NCI-H345 treated with DMSO at 0.1 percent for 48 hours (cell line): ENCODE measurements at regions not wholly inside any gene's neighbourhood (a gene's known extent, or its start where the extent isn't known, plus 50 kb on each side); places are given as distances from the start of the nearest gene placed in this dataset.
A peak's percentile ranks its signal among the peaks of the same experiment; 100 is the strongest.

ENCODE experiments used
- DNase-seq: peaks from one replicate; lab custom pipeline; 2025; ENCODE audit not compliant: unreplicated experiment; lab: John Stamatoyannopoulos, UW

GRCh38 chr12:19709889-19710288 lies 270.6 kb downstream of the AEBP2 start:
- no peak for DNase-seq

DNA sequence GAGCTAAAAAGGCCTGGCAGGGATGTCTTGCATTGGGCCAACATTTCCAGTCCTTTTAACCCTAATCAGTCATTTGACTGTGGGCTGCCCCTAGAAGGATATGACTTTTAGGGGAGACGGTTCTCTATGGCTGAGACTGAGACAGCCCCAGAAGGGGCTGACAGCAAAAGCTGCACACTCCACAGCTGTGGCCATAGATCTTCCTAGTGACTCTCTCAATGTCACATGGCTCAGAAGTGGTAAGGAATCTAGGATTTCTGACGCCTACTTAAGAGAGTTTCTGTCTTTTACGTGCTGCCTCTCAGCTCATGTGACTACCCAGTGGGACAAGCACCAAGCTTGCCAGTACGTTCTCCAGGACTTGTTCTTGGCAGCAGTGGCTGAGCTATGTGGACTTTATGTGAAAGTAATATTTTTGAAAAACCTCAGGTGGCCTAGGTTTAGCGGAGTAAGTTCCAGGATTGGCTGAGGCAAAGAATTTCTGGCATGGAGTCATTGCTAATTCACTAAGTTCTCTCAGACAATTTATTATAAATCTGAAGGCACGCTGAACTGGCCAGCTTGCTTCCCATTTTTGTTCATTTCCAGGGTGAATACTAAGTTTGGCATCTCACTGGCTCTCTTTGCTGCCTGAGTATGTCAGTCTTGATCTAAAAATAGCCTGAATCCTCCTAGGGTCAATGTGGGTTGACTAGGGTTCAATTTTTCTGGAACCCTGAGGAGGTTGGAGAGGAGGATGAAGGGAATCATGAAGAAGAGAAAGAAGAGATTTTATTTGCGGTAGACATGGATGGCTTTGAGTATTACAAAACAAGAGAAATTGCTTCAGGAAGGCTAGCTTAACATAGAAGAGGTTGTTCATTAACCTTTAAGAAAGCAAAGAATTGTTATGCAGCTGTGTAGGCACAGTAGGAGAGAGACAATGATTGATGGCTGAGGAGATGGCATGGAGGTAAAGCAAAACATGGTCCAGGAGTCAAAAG lies 271.8 kb downstream of the AEBP2 start:
- DNase-seq, result no peak

GRCh38 chr12:19712041-19712440 lies 272.7 kb downstream of the AEBP2 start:
- DNase-seq, result no peak

DNA sequence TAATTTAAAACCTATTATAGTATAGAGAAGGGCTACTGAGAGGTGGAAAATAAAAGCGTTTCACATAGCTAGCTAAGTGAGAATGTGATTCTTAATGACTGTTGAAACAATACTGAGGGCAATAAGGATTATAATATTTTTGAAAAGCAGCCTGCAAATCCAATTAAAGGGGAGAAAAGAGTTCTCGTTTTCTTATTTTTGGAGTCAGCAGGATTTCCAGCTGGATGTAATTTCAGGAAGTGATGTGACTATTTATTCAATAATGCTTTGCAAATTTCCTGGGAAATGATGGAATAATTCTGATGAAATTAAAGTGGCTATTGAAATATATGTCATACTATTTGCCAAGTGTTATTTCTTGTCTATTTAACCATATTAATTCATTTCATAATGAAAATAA lies 279.1 kb downstream of the AEBP2 start:
- DNase-seq, result no peak

DNA sequence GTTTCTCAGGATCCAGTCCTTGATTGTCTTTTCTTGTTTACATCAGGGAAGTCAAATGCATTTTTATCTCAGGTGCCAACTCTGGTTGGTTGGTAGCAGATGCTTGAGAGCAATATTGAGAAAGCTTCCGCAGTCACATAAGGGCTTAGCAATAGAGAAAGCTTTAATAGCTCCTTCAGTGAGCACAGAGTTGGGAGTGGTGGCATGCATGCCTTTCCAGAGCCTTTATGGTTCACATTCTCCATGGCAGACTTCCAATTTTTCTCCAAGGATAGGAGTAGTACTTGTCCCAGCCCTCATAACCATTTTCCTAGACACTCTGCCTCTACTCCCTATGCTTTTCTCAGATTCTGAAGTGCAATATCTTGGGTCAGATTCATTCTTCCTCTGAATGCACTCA lies 280.4 kb downstream of the AEBP2 start:
- no peak for DNase-seq

DNA sequence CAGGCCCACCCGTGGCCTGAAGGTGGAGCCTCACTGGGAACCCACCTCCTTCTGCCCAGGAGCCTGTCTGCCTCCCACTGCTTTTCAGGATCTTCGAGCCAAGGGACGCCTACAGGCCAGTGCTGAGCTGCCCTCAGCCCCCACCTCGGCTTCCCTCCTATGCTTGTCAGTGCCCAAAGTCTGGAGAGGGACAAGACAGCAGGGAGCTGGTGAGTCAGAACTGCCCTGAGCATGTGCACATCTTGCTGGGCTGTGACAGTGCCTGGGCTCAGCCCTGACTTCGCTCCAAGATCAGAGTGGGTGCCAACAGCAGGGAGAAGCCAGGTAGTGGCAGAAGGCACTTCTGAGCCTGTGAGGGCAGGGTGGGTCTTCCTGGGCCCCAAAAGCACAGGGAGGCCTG lies 286.8 kb downstream of the AEBP2 start:
- no peak for DNase-seq

DNA sequence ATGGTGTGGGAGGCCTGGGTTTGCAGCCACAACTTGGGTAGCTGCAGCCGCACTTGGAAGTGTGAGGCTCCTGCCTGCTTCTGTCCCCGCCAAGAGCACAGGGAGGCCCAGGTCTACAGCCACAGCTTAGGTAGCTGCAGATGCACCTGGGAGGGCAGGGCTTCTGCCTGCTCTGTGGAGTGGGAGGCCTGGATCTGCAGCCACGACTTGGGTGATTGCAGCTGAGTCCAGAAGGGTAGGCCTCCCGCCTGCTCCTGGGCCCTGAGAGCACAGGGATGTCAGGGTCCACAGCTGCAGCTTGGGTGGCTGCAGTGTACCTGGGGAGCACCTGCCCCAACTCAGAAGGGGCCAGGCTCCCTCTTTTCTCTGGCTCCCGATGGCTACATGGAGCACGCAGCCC lies 287.3 kb downstream of the AEBP2 start:
- DNase-seq, result no peak

DNA sequence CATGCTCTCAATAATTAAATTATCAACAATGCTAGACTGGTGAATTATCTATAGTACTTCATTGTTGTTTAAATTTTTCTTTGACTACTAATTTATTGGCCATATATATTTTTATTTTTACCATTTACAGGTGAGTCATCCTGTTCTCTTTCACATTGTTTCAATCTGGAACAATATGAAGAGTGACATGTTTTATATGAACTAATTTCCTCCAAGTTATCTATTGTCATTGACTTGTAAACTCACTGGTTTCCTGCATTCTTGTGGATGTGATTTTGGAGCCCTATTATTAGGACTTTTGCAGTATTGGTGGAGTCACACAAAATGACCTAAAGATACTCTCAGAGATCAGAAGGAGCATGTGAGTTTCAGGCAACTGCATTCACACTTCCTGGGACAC lies 297.7 kb downstream of the AEBP2 start:
- no peak for DNase-seq

DNA sequence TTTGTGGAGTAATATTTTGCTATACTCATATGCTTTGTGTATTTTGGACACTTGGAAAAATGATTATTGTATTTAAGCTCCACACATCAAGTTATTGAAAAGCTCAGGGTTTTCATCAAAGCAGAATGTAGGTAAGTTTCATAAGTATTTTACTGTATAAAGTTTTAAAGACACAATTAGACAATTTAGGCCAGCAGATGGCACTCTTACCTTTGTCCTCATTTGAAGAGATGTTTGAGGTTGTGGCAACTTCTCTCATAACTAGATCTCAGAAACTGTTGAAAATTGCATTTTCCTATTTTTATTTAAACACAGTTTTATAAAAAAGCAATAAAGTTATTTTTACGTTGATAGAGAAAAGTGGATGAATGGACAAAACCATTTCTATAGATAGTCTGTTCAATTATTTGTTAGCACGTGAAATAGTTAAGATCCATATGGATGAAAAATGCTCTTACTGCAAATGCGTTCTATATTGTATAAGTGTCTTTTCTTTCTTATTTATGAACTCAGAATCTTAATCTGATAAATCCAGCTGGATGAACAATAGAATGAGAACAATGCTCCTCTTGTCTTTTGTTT lies 300.0 kb downstream of the AEBP2 start:
- peak; percentile 58 for DNase-seq

GRCh38 chr12:19740472-19741131 lies 301.3 kb downstream of the AEBP2 start:
- no peak for DNase-seq

- DNase-seq, result no peak
Observed at GRCh38 chr12:19741132-19741489, 301.8 kb downstream of the AEBP2 start.

DNA sequence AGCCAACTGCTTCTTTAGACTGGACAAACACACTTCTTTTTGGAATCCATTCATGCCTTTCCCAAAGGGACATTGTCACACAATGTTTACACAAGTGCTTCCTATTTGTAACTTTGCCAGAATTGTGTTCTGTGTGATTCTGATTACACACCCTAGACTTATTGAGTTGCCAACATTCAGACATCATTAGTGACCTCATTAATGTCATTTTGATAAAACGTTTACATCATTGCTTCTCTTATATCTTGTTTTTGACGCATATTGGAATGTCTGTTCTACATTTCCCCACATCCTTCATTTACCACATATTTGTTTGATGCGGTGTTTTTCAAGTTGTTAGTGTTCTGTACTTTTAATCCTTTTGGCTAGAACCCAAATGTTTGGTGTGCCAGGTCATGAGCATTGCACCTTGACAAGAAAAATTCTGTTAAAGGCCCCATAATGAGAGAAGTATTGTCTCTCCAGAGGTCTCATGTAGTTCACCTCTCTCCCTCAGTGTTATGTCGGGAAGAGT lies 305.5 kb downstream of the AEBP2 start:
- DNase-seq, result no peak

GRCh38 chr12:19746471-19746870 lies 307.2 kb downstream of the AEBP2 start:
- DNase-seq, result no peak

DNA sequence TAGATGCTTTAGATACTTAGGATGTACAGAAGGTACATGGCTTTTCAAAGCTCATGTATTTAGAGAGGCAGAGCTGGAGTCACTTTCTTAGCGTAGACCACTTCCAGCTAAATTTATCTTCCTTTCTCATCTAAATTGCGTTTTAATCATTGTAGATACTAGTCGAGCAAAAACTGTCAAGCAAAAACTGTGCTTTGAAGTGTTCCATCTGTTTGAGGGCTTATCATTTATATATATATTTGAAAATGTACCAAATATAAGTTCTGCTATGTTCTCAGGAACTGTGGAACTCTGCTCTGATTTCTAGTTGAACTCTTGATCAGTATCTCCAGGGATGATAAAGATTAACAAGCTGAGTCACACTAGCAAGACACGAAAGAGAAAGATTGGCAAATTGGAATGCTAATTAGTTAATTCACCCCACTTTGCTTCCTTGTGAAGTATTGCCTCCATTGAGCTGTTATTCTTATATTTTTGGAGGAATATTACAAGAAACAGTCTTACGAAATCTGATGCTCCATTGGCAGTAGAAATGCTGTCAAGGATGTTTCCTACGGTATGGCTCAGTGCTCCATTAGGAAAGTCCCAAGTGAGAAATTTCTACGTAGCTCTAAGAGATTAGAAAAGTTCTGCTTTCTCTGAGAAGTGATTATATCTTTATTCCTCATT lies 310.7 kb downstream of the AEBP2 start:
- no peak for DNase-seq

- no peak for DNase-seq
Observed at GRCh38 chr12:19751078-19751477, 311.8 kb downstream of the AEBP2 start.

DNA sequence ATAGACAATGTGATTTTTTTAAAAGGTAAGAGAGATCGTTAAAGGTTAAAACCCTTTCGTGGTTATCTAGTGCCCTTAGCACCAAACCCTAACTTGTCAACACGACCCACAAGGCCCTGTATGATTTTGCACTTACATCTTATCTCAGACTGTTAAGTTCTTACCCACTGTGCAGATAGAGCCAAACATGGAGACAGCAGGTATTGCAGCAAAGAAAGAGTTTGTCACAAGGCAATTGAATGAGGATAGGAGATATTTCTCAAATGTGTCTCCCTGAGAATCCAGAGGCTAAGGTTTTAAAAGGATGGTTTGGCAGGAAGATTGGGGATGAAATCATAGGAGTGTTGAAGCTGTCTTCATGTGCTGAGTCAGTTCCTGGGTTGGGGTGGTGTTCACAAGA lies 313.4 kb downstream of the AEBP2 start:
- no peak for DNase-seq

DNA sequence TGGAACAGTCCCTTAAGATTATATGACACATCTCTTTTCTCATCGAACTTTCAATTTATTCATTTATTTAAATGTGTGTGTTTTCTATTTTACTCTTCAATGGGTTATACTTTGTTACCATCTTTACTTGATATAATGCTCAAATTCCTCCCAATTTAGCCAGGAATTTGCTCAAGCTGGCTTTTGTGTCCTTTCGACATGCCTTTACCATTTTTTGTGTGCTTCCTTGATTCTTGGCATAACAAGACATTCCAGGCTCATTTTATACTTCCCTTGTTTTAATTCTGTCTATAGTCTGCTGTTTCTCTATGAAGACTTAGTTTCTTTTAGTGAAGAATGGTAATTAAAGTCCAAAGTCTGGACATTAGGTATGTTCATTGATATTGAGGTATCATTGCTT lies 315.8 kb downstream of the AEBP2 start:
- no peak for DNase-seq

DNA sequence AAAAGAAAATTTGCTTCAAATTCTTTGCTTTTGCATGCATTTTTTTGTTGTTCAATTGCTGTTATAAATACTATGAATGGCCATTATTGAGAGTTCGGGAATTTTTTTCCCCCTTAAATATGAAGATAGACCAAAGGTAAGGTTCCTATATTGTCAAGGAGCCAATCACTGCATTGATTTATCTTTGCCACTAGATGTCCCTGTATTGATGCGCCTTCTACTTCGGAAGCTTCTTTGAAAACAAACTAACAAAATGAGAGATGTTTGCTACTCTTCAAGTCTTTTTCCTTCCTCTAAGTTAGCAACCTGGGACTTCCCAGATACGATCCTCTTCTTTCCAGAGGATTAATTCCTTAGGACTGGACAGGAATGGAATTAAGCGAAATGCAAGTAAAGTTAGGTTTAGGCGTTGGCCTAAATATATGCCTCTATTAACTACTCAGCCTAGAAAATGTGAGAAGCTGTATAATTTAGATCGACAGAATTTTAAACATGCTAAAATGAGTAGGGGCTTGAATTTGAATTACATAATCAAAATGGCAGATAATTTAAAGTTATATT lies 318.1 kb downstream of the AEBP2 start:
- peak; percentile 62 for DNase-seq

DNA sequence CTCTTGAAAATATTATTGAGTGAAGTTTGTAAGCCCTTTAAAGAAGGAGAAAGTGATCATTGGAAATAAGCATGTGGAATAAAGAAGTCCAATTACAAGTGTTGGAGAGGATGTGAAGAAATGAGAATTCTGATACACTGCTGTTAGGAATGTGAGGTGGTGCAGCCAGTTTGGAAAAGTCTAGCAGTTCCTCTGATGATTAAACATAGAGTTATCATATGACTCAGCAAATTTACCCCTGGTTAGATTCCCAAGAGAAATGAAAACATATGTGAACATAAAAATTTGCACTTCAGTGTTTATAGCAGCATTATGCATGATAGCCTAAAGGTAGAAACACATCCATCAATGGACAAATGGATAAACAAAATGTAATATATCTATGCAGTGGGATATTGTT lies 319.9 kb downstream of the AEBP2 start:
- DNase-seq, result no peak

DNA sequence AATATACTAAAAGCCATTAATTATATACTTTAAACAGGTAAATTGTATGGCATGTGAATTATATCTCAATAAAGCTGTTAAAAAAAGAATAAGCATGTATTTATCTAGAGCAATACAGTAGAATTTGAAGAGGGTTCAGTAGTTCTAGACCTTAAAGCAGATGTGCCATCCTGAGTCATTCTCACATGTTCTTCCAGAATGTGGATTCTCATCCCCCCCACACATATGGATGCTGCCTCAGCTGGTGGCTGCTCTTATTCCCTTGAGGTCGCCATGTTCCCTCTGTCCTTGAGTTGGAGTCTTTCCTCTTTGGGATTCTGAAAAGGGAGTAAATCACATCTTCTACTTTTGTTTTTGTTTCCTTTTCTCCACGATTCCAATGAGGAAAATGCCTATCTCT lies 321.3 kb downstream of the AEBP2 start:
- no peak for DNase-seq

- DNase-seq, result no peak
Observed at GRCh38 chr12:19761463-19761862, 322.2 kb downstream of the AEBP2 start.
